H1 (cell line): ENCODE measurements at regions not wholly inside any gene's neighbourhood (a gene's known extent, or its start where the extent isn't known, plus 50 kb on each side); places are given as distances from the start of the nearest gene placed in this dataset.

Experiments
- KDM5A ChIP-seq: fragments of 200-600 bp; IDR thresholded peaks from 2 replicates; pipeline ENCODE4 v1.7.1; 2012; ENCODE audit warnings: mild to moderate bottlenecking, low read length, inconsistent platforms, mixed read lengths
- RAD21 ChIP-seq, 2 experiments: IDR thresholded peaks in 1 of 2; conservative IDR thresholded peaks in 1 of 2; 2 replicates each; pipeline ENCODE4 v1.6.1; 2011; ENCODE audit warnings: low read depth in 2 of 2, low read length in 2 of 2, improper control_type of control experiment in 1 of 2, inconsistent platforms in 1 of 2, mild to moderate bottlenecking in 1 of 2, moderate library complexity in 1 of 2
- SIRT6 ChIP-seq: IDR thresholded peaks from one replicate; pipeline ENCODE4 v1.7.1; 2012; ENCODE audit warnings: low read length, inconsistent platforms
- SUZ12 ChIP-seq: fragments of 200-600 bp; sonication (generic); IDR thresholded peaks from 2 replicates; pipeline ENCODE4 v1.6.1; 2012; ENCODE audit warnings: mild to moderate bottlenecking, inconsistent platforms, low read length, moderate library complexity, mixed read lengths
- TEAD4 ChIP-seq: IDR thresholded peaks from 2 replicates; pipeline ENCODE4 v1.6.1; 2012; ENCODE audit warnings: low read depth, low read length, inconsistent platforms, mixed read lengths

GRCh38 chr10:37685741-37686683, 171.4 kb downstream of the ZNF248 start (continued):
- TF ChIP-seq SUZ12 (no peak), KDM5A (no peak), SIRT6 (no peak), RAD21 (IDR thresholded peaks at IDR 0.05 in 1 of 2, conservative IDR thresholded peaks at IDR 0.05 in 1 of 2; ENCODE audit: low read depth in 2 of 2, low read length in 2 of 2) (no peak), TEAD4 (no peak)
